GM12891 (cell line): ENCODE measurements at regions not wholly inside any gene's neighbourhood (a gene's known extent, or its start where the extent isn't known, plus 50 kb on each side); places are given as distances from the start of the nearest gene placed in this dataset.
A peak's percentile ranks its signal among the peaks of the same experiment; 100 is the strongest.

Experiments used
- DNase-seq: peaks from one replicate; pipeline ENCODE4 v3.0.0; 2011; ENCODE audit warnings: low spot score; ENCODE audit not compliant: insufficient read length
- FAIRE-seq: peaks from 2 replicates; lab custom pipeline; 2011; peaks lifted over from hg19 to GRCh38; lab: Jason Lieb, UNC
- PAX5 ChIP-seq: IDR thresholded peaks from 2 replicates; pipeline ENCODE4 v1.6.1; 2011; ENCODE audit warnings: low read length, moderate library complexity, mild to moderate bottlenecking; ENCODE audit not compliant: insufficient read depth, severe bottlenecking
- POLR2A ChIP-seq: IDR thresholded peaks from 2 replicates; pipeline ENCODE4 v1.6.1; 2011; ENCODE audit warnings: low read depth, low read length, control low read depth
- POLR2AphosphoS5 ChIP-seq: IDR thresholded peaks from 2 replicates; pipeline ENCODE4 v1.6.1; 2011; ENCODE audit warnings: low read depth, low read length, control low read depth
- POU2F2 ChIP-seq: IDR thresholded peaks from 2 replicates; pipeline ENCODE4 v1.6.1; 2011; ENCODE audit warnings: low read depth, mild to moderate bottlenecking, control low read depth, low read length, moderate library complexity
- SPI1 ChIP-seq: IDR thresholded peaks from 2 replicates; pipeline ENCODE4 v1.6.1; 2011; ENCODE audit warnings: low read depth, low read length, control low read depth
- TAF1 ChIP-seq: IDR thresholded peaks from 2 replicates; pipeline ENCODE4 v1.6.1; 2011; ENCODE audit warnings: low read depth, low read length, control low read depth

DNA sequence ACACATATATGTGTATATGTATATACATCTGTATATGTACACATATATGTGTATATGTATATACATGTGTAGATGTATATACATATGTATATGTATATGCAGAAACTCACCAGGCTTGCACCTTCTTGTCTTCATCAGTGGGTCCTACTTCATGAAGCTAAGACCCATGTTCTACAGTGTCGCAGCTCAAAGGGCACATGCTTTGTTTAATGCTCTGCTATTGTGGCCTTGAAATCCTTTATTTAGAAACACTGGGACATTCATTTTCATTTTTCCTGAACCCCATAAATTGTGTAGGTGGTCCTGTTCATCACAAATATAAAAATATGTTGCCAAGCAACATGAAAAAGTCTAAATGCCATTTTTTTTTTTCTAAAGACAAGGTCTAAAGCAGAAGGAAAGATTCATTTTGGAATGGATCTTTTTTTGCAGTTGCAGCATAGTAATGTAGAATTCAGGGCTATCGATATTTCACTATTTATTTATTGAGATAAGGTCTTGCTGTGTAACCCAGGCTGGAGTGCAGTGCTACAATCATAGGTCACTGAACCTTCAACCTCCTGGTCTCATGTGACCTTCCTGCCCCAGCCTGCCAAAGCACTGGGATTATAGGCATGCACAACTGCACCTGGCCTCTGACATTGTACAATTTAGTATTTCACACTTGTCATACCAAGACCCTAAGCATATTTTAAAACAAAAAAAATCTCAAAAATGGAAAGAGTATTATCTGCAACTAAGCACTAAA, 1460.5 kb downstream of the NLGN4Y start:
- no peak for TF ChIP-seq SPI1
- no peak for TF ChIP-seq POLR2A
- TF ChIP-seq PAX5 = no peak
- no peak for TF ChIP-seq POLR2AphosphoS5
- TF ChIP-seq POU2F2 = no peak
- TF ChIP-seq TAF1 = no peak
- FAIRE-seq (no peak), DNase-seq (no peak)

DNA sequence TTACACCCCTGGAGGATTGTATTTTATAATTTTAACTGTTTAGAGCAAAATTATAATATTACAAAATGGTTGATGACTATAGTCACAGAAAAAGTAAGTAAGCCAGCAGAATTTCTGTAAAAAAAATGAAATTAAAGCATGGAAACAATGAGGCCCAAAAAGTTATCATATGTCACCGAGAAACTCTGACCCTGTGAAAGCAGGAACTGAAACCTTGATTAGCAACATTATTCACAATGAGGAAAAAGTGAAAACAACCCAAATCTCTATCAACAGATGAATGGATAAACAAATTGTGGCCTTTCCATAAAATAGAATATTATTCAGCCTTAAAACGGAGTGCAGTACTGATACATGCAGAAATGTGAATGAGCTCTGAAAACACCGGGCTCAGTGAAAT, 1471.7 kb downstream of the NLGN4Y start:
- TF ChIP-seq SPI1 (peak; percentile 92), PAX5 (no peak), POLR2A (no peak), POU2F2 (no peak), POLR2AphosphoS5 (no peak), TAF1 (no peak)

DNA sequence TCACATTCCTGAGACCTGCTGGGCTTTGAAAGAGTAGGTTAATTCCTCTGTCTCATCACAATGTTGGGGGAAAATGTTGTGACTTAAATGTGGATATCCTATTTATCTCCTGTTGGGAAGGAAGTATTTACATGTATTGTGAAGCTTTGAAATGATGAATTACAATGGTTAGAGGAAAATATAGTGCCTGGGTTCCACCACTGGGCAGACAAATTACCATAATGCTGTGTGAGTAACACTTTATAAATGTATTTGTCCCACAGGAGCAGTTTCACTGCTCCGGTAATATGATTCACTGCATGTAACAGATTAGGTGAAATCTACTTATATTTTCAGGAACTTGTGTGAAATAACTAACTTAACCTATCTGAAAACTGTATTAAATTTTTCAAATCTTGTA, 1476.4 kb downstream of the NLGN4Y start:
- no peak for DNase-seq
- no peak for FAIRE-seq
- TF ChIP-seq POLR2A = no peak

More for the DNA sequence above, 1471.7 kb downstream of the NLGN4Y start:
- DNase-seq (no peak), FAIRE-seq (no peak)

DNA sequence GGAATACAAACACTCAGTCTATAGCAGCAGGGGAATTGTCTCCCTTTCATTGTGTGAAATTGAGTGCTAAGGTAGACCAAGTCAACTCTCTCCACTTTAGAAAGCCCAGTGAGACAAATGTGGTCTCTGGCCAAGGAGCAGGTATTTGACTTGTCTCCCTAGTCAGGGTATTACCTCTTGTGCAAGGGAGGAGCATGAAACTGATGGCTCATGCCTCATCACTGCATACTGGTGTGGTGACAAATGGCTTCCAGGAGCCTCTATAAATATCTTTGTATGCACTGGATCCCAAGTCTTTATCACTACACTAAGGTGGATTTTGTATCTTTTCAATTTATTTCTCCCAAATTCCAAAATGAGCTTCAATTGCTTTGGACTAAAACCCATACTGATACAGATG, 1477.6 kb downstream of the NLGN4Y start:
- no peak for TF ChIP-seq SPI1
- TF ChIP-seq TAF1 = no peak
- no peak for TF ChIP-seq POU2F2
- no peak for TF ChIP-seq POLR2AphosphoS5
- no peak for TF ChIP-seq PAX5
- no peak for TF ChIP-seq POLR2A
- FAIRE-seq (no peak), DNase-seq (no peak)

DNA sequence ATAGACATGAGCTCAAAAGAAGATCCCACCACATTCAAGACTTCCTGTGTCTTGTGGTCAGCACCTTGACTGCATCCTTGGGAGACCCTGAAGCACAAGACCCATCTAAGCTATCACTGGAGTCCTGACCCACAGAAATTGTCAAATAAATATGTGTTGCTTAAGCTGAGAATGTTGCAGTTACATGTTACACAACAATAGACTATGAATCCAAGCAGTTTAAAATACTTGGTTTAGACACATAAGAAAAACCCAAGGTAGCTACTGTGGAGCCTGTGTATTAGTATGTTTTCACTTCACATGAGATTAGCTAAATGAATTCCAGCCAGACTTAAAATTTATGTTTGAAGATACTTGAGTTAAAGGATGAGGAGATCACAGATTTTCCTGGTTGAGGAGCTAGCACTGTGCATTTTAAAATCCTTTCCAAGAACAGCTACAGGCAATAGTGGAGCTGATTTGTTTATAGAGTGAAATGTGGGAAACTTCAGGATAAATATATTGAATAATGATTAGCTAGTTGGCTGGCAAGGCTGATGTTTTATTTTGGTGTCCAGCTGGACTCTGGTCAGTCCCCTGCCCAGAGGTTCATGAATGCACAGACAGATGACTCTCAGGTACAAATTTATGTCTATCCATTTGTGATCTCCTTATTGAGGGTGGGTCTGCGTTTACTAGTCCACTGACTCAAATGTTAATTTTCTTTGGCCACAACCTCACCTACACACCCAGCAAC, 1527.7 kb downstream of the NLGN4Y start:
- no peak for DNase-seq
- no peak for TF ChIP-seq SPI1
- TF ChIP-seq POLR2AphosphoS5 = no peak
- no peak for TF ChIP-seq POLR2A
- no peak for TF ChIP-seq TAF1
- no peak for TF ChIP-seq POU2F2
- no peak for TF ChIP-seq PAX5
- no peak for FAIRE-seq

DNA sequence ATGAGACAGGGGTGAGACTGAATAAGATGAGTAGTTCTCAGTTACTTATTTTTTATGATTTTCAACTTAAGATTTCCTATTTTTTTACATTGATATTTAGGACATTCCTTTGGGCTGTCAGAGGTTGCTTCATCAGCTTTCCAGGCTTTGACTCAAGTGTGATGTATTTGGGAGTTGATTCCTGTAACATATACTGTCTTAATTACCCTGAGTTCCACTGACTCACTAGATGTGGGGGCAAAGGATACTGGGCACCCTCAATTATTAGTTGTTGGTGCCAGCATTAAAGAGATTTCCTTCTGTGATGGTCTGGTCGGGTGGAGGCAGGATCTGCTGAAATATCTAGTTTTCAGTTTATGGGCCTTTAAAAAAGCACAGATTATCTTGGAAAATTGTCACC, 1535.8 kb downstream of the NLGN4Y start:
- no peak for FAIRE-seq
- no peak for DNase-seq
- TF ChIP-seq POLR2AphosphoS5 (no peak), POLR2A (no peak), POU2F2 (no peak), PAX5 (no peak), SPI1 (no peak), TAF1 (no peak)

DNA sequence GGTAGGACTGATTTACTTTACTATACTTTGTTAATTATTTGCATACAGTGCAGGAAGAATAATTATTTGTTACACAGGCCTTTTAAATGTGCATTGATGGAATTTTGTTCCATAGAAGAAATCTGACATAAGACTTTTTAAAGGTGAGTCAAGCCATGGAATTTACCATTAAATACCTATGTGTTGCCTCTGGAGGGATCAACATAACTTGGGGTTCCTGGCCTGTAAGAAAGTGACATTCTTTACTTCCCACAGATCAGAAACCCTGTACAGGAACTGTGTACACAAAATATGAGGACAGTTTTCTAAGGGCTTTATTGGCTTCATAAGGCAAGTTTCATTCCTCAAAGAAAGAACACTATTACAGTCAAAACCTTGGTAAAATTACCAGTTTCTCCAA, 1536.4 kb downstream of the NLGN4Y start:
- FAIRE-seq = no peak
- DNase-seq = no peak
- no peak for TF ChIP-seq SPI1
- no peak for TF ChIP-seq POLR2AphosphoS5
- no peak for TF ChIP-seq TAF1
- TF ChIP-seq POLR2A = no peak
- TF ChIP-seq PAX5 = no peak

DNA sequence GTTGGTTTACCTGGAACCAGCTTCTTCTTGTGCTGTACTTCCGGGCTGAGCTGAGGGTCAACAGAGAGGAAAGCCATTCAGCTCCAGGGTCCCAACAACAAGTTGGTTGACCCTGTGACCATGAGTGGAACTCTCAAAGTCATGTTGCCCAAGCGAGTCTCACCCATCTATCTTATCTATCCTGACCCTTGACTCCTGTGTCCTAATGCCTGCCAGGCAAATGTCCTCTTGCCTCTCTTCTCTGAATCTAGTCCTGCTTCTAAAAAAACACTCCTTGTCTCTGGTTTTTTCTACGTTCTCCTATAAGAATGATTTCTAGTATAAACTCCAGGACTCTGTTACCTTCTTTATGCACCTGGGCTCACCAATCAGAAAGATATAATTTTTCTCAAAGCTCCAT, 1547.6 kb downstream of the NLGN4Y start:
- DNase-seq (no peak), FAIRE-seq (no peak)
- TF ChIP-seq POLR2AphosphoS5 (no peak), SPI1 (no peak), PAX5 (no peak), POLR2A (no peak), POU2F2 (no peak), TAF1 (no peak)

DNA sequence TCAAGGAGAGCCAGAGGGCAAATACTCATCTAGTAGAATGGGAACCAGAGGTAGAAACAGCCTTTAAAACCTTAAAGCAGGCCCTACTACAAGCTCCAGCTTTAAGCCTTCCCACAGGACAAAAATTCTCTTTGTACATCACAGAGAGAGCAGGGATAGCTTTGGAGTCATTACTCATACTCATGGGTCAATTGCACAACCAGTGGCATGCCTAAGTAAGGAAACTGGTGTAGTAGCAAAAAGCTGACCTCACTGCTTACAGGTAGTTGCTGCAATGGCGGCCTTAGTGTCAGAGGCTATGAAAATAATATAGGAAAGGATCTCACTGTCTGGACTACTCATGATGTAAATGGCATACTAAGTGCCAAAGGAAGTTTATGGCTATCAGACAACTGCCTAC, 1551.4 kb downstream of the NLGN4Y start:
- FAIRE-seq (no peak), DNase-seq (no peak)
- no peak for TF ChIP-seq TAF1
- TF ChIP-seq PAX5 = no peak
- TF ChIP-seq POU2F2 = no peak
- no peak for TF ChIP-seq POLR2AphosphoS5
- no peak for TF ChIP-seq SPI1
- TF ChIP-seq POLR2A = no peak

DNA sequence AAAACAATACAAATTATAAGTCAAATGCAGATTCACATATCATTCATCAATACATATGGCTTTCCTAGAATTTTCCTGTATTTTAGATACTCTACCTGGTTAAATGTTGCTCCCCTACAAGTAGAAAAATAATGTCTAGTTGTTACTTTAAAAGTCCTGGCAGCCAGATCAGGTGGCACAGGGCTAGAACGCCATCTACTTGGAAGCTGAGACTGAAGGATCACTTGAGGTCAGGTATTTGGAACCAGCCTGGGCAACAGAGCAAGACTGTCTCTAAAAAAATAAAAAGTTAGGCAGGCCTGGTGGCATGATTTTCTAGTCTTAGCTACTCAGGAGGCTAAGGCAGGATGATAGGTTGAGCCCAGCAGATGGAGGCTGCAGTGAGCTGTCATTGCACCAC, 1573.0 kb downstream of the NLGN4Y start:
- TF ChIP-seq POLR2A (no peak), TAF1 (no peak), POLR2AphosphoS5 (no peak)
- DNase-seq (no peak), FAIRE-seq (no peak)
